ENCODE measurements at regions not wholly inside any gene's neighbourhood (a gene's known extent, or its start where the extent isn't known, plus 50 kb on each side); places are given as distances from the start of the nearest gene placed in this dataset.

GRCh38 chr7:106413446-106413845, 128.7 kb upstream of the NAMPT start:
- Mint-ChIP-seq H3K27me3 (ENCODE audit: low read depth in 2 of 2) (peaks cover 17 to 29% of the 10 kb centered on the region in 2 donors), H3K4me1 (no peaks in the 10 kb centered on the region)

GRCh38 chr7:106405697-106406141, 120.9 kb upstream of the NAMPT start:
- TF ChIP-seq CTCF (IDR thresholded peaks at IDR 0.05): no peak
- H3K4me3 Mint-ChIP-seq: no peak overlapping the region
- DNase-seq (no peak), ATAC-seq (no peak)
- H3K9me3 ChIP-seq (ENCODE audit: control insufficient read depth, insufficient read depth, low read length): no peaks in the 10 kb centered on the region
- peaks cover 19 to 45% of the 10 kb centered on the region in 2 donors for H3K27me3 Mint-ChIP-seq (ENCODE audit: low read depth in 2 of 2)
- H3K9me3 Mint-ChIP-seq: peaks cover 2% of the 10 kb centered on the region in 2 donors
- no peak overlapping the region for H3K27ac ChIP-seq (ENCODE audit: low read length)
- intact Hi-C loops (cut with micrococcal nuclease): no loop called here
- WGBS (ENCODE audit: insufficient coverage): no CpG with 5 or more reads among the region's 1 CpG
- peaks cover 7% of the 10 kb centered on the region for H3K27me3 ChIP-seq (ENCODE audit: control insufficient read depth, insufficient read depth, low read length)
- H3K4me3 ChIP-seq (ENCODE audit: low read length): no peak overlapping the region
- H3K4me1 ChIP-seq (ENCODE audit: control insufficient read depth, insufficient read depth, low read length): no peaks in the 10 kb centered on the region
- H3K27ac Mint-ChIP-seq: no peak overlapping the region
- no peaks in the 10 kb centered on the region for H3K36me3 ChIP-seq (ENCODE audit: control insufficient read depth, insufficient read depth, low read length)
- H3K36me3 Mint-ChIP-seq: no peaks in the 10 kb centered on the region
- no peaks in the 10 kb centered on the region for H3K4me1 Mint-ChIP-seq

More at GRCh38 chr7:106413446-106413845, 128.7 kb upstream of the NAMPT start:
- ATAC-seq (no peak), DNase-seq (no peak)
- Histone ChIP-seq H3K36me3 (ENCODE audit: control insufficient read depth, insufficient read depth, low read length) (no peaks in the 10 kb centered on the region), H3K4me1 (ENCODE audit: control insufficient read depth, insufficient read depth, low read length) (no peaks in the 10 kb centered on the region), H3K27ac (ENCODE audit: low read length) (no peak overlapping the region), H3K27me3 (ENCODE audit: control insufficient read depth, insufficient read depth, low read length) (no peaks in the 10 kb centered on the region), H3K9me3 (ENCODE audit: control insufficient read depth, insufficient read depth, low read length) (no peaks in the 10 kb centered on the region), H3K4me3 (ENCODE audit: low read length) (no peak overlapping the region)
- intact Hi-C loops (cut with micrococcal nuclease): no loop called here
- Mint-ChIP-seq H3K27ac (no peak overlapping the region), H3K4me3 (no peak overlapping the region), H3K9me3 (peaks cover 5 to 11% of the 10 kb centered on the region in 2 donors), H3K36me3 (peaks cover 13% of the 10 kb centered on the region)
- 90% methylated on average over 2 of the region's 2 CpGs for WGBS (ENCODE audit: insufficient coverage)
- no peak for TF ChIP-seq CTCF (IDR thresholded peaks at IDR 0.05)

GRCh38 chr7:106402898-106403297, 118.1 kb upstream of the NAMPT start:
- Histone ChIP-seq H3K27me3 (ENCODE audit: control insufficient read depth, insufficient read depth, low read length) (peaks cover 7% of the 10 kb centered on the region), H3K4me1 (ENCODE audit: control insufficient read depth, insufficient read depth, low read length) (no peaks in the 10 kb centered on the region), H3K9me3 (ENCODE audit: control insufficient read depth, insufficient read depth, low read length) (no peaks in the 10 kb centered on the region), H3K36me3 (ENCODE audit: control insufficient read depth, insufficient read depth, low read length) (no peaks in the 10 kb centered on the region), H3K4me3 (ENCODE audit: low read length) (no peak overlapping the region), H3K27ac (ENCODE audit: low read length) (no peak overlapping the region)
- no peak overlapping the region for H3K27ac Mint-ChIP-seq
- 100% methylated on average over 1 of the region's 1 CpG for WGBS (ENCODE audit: insufficient coverage)
- H3K27me3 Mint-ChIP-seq (ENCODE audit: low read depth in 2 of 2): peaks cover 18 to 62% of the 10 kb centered on the region in 2 donors
- no peak for TF ChIP-seq CTCF (IDR thresholded peaks at IDR 0.05)
- no peaks in the 10 kb centered on the region for H3K4me1 Mint-ChIP-seq
- no peak for ATAC-seq
- peaks cover 0 to 2% of the 10 kb centered on the region in 2 donors for H3K9me3 Mint-ChIP-seq
- no peaks in the 10 kb centered on the region for H3K36me3 Mint-ChIP-seq
- no peak overlapping the region for H3K4me3 Mint-ChIP-seq
- DNase-seq: no peak
- intact Hi-C loops (cut with micrococcal nuclease): no loop called here

GRCh38 chr7:106400923-106401322, 116.1 kb upstream of the NAMPT start:
- Mint-ChIP-seq H3K36me3 (no peaks in the 10 kb centered on the region), H3K4me1 (no peaks in the 10 kb centered on the region), H3K4me3 (no peak overlapping the region), H3K9me3 (peaks cover 0 to 2% of the 10 kb centered on the region in 2 donors), H3K27ac (no peak overlapping the region), H3K27me3 (ENCODE audit: low read depth in 2 of 2) (peaks cover 17 to 60% of the 10 kb centered on the region in 2 donors)
- 94% methylated on average over 2 of the region's 3 CpGs for WGBS (ENCODE audit: insufficient coverage)
- DNase-seq (no peak), ATAC-seq (no peak)
- Histone ChIP-seq H3K36me3 (ENCODE audit: control insufficient read depth, insufficient read depth, low read length) (no peaks in the 10 kb centered on the region), H3K27me3 (ENCODE audit: control insufficient read depth, insufficient read depth, low read length) (peaks cover 7% of the 10 kb centered on the region), H3K27ac (ENCODE audit: low read length) (no peak overlapping the region), H3K4me1 (ENCODE audit: control insufficient read depth, insufficient read depth, low read length) (no peaks in the 10 kb centered on the region), H3K4me3 (ENCODE audit: low read length) (no peak overlapping the region), H3K9me3 (ENCODE audit: control insufficient read depth, insufficient read depth, low read length) (no peaks in the 10 kb centered on the region)
- intact Hi-C loops (cut with micrococcal nuclease): no loop called here
- no peak for TF ChIP-seq CTCF (IDR thresholded peaks at IDR 0.05)
